Heart left ventricle (tissue), 16 donors: ENCODE measurements at regions not wholly inside any gene's neighbourhood (a gene's known extent, or its start where the extent isn't known, plus 50 kb on each side); places are given as distances from the start of the nearest gene placed in this dataset.

Source experiments
- ATAC-seq, 4 donors: fragments of 200-7000 bp; cut with Tn5 transposase; one replicate each; pipeline ENCODE4 v1.9.1; 2020 to 2022; ENCODE audit warnings: moderate library complexity in 4 of 4, mild to moderate bottlenecking in 3 of 4, moderate number of reproducible peaks in 1 of 4
- DNase-seq, 5 donors: peaks; one replicate each; pipeline ENCODE4 v3.0.0-alpha.2; 2020
- H3K27ac ChIP-seq, 12 donors: fragments of 200-600 bp; sonication (generic) in 4 of 12; one replicate each; pipeline versions ENCODE4 v1.5.0 to v1.8.0; 2016 to 2022; ENCODE audit warnings: mild to moderate bottlenecking in 2 of 12
- H3K27me3 ChIP-seq, 9 donors: fragments of 200-600 bp; sonication (generic) in 2 of 9; one replicate each; pipeline versions ENCODE4 v1.5.1 to v1.8.0; 2016 to 2022; ENCODE audit warnings: mild to moderate bottlenecking in 3 of 9
- H3K36me3 ChIP-seq, 9 donors: fragments of 200-600 bp; sonication (generic) in 2 of 9; one replicate each; pipeline versions ENCODE4 v1.5.0 to v1.8.0; 2018 to 2022; ENCODE audit warnings: mild to moderate bottlenecking in 2 of 9
- H3K4me1 ChIP-seq, 12 donors: fragments of 200-600 bp; sonication (generic) in 4 of 12; one replicate each; pipeline versions ENCODE4 v1.5.0 to v1.8.0; 2016 to 2022; ENCODE audit warnings: mild to moderate bottlenecking in 3 of 12
- H3K4me3 ChIP-seq, 12 donors: fragments of 200-600 bp; sonication (generic) in 4 of 12; one replicate each; pipeline versions ENCODE4 v1.5.0 to v1.8.0; 2017 to 2022; ENCODE audit warnings: mild to moderate bottlenecking in 9 of 12, moderate library complexity in 4 of 12
- H3K9me3 ChIP-seq, 12 donors: fragments of 200-600 bp; sonication (generic) in 4 of 12; one replicate each; pipeline versions ENCODE4 v1.5.0 to v1.8.0; 2016 to 2022; ENCODE audit warnings: mild to moderate bottlenecking in 1 of 12
- POLR2A ChIP-seq, 2 donors: fragments of 450-650 bp; IDR thresholded peaks; one replicate each; pipeline ENCODE4 v1.6.1; 2017; ENCODE audit warnings: antibody characterized with exemption in 2 of 2, mild to moderate bottlenecking in 2 of 2, moderate library complexity in 2 of 2
- WGBS, 4 donors: extraction: QIAGEN DNeasy Blood & Tissue Kit in 2 of 4; methylation state at CpG; one replicate each; pipeline versions ENCODE4 v1.1.5 to v1.1.7; 2013 to 2018; 5-methylcytosine and 5-hydroxymethylcytosine counted together
- intact Hi-C, 10 donors: fragments of 100-400 bp; cut with DNase I; formaldehyde crosslinking; loops; one replicate each; pipeline versions ENCODE4 v1.11.1 to v1.14.2; 2022
- TF ChIP-seq, protein P1 (sequence below), 12 donors: fragments of 200-600 bp; sonication (generic) in 4 of 12; IDR thresholded peaks; one replicate each; pipeline versions ENCODE4 v1.5.0 to v1.8.0; 2018 to 2022; ENCODE audit warnings: antibody characterized with exemption in 12 of 12, mild to moderate bottlenecking in 5 of 12
- donor health status: ischemic (EF 13 %, LVEDD 7.1; RV severe dilation, severe dysfunction).
- donor health status: healthy with polysubstance abuse.
- donor health status: DM: no; HTN: yes; CAD: no.
- donor health status: DM: no; HTN: no; CAD: no.
- donor health status: ischemic (EF 25% LVEDD 6.9; RV normal size, moderate dysfunction).
- donor health status: ischemic (EF 25% LVEDD 5.7; RV mildly dilated, moderate dysfunction).
- donor health status: healthy.
- donor health status: DM: yes; HTN: yes; CAD: no.
- donor health status: ischemic (EF 35%, LVEDD 5.7; RV mildly dilated, moderate dysfunction).
- donor health status: nonischemic (EF 11% LVEDD 7.7; RV severe dilation, severe dysfunction).
- donor health status: DM: yes; HTN: yes; CAD: no.
- donor health status: PGD.
- donor health status: ischemic (EF 29% LVEDD 5.4; RV normal size, mild dysfunction).
- donor health status: nonischemic (EF 23%, LVEDD 6.1; RV moderate dilation, normal function).

GRCh38 chr9:88641456-88642240 lies 106.7 kb downstream of the NXNL2 start:
- Histone ChIP-seq H3K27me3 (no peaks in the 10 kb centered on the region), H3K36me3 (no peaks in the 10 kb centered on the region), H3K4me3 (no peak overlapping the region), H3K9me3 (peaks cover 0 to 20% (median 2%) of the 10 kb centered on the region in 12 donors), H3K27ac (no peak overlapping the region), H3K4me1 (peaks cover 0 to 9% (median 0%) of the 10 kb centered on the region in 12 donors)
- ATAC-seq (no peak), DNase-seq (no peak)
- intact Hi-C loops = loop anchor here in 1 of 10 donors (10.0 kb wide), 1 partner anchor 57 kb away; no protein-coding TSS in a partner anchor
- TF ChIP-seq, protein P1, sequence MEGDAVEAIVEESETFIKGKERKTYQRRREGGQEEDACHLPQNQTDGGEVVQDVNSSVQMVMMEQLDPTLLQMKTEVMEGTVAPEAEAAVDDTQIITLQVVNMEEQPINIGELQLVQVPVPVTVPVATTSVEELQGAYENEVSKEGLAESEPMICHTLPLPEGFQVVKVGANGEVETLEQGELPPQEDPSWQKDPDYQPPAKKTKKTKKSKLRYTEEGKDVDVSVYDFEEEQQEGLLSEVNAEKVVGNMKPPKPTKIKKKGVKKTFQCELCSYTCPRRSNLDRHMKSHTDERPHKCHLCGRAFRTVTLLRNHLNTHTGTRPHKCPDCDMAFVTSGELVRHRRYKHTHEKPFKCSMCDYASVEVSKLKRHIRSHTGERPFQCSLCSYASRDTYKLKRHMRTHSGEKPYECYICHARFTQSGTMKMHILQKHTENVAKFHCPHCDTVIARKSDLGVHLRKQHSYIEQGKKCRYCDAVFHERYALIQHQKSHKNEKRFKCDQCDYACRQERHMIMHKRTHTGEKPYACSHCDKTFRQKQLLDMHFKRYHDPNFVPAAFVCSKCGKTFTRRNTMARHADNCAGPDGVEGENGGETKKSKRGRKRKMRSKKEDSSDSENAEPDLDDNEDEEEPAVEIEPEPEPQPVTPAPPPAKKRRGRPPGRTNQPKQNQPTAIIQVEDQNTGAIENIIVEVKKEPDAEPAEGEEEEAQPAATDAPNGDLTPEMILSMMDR (IDR thresholded peaks at IDR 0.05) = no peak
- no peak for TF ChIP-seq POLR2A (IDR thresholded peaks at IDR 0.05)
- 69 to 83% (median 78%) methylated on average over 4 of the region's 4 CpGs for WGBS, 4 donors

DNA sequence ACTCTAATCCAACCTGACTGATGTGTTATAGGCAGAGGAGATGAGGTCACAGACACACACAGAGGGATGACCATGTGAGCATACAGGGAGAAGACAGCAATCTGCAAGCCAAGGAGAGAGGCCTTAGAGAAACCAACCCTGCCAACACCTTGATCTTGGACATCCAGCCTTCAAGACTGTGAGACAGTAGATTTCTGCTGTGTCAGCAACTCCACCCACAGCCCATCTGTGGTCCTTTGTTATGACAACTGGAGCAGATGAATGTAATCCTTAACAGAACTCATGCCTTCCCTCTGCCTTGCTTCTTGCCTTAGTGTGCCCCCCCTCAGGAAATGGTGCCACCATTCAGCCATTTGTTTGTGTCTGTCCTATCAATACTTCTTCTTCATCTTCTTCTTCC lies 107.4 kb downstream of the NXNL2 start:
- intact Hi-C loops = loop anchor here in 1 of 10 donors (10.0 kb wide), 1 partner anchor 58 kb away; no protein-coding TSS in a partner anchor
- ATAC-seq (no peak), DNase-seq (no peak)
- Histone ChIP-seq H3K9me3 (peaks cover 0 to 13% (median 1%) of the 10 kb centered on the region in 12 donors), H3K4me1 (peaks cover 0 to 9% (median 0%) of the 10 kb centered on the region in 12 donors), H3K4me3 (no peak overlapping the region), H3K27me3 (no peaks in the 10 kb centered on the region), H3K36me3 (no peaks in the 10 kb centered on the region), H3K27ac (no peak overlapping the region)
- no peak for TF ChIP-seq POLR2A (IDR thresholded peaks at IDR 0.05)
- TF ChIP-seq, protein P1 (IDR thresholded peaks at IDR 0.05) = no peak

DNA sequence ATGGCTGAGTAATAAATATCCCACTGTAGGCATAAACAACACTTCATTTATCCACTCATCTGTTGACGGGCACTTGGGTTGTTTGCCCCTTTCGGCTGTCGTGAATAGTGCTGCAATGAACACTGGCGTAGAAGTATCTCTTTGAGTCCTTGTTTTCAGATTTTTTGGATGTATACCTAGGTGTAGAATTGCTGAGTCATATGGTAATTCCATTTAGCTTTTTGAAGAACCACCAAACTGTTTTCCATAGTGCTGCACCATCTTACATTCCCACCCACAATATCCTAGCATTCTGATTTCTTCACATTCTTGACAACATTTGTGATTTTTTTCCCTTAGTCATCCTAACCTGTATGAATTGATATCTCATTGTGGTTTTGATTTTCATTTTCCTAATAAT lies 109.0 kb downstream of the NXNL2 start:
- no peak for DNase-seq
- H3K4me3 ChIP-seq = no peak overlapping the region
- H3K4me1 ChIP-seq = peaks cover 0 to 9% (median 0%) of the 10 kb centered on the region in 12 donors
- intact Hi-C loops = loop anchor here in 1 of 10 donors (10.0 kb wide), 1 partner anchor 59 kb away; no protein-coding TSS in a partner anchor
- 79 to 88% (median 83%) methylated on average over 4 of the region's 4 CpGs for WGBS, 4 donors
- no peak for TF ChIP-seq POLR2A (IDR thresholded peaks at IDR 0.05)
- TF ChIP-seq, protein P1 (IDR thresholded peaks at IDR 0.05) = no peak
- no peaks in the 10 kb centered on the region for H3K27me3 ChIP-seq
- peaks cover 0 to 12% (median 0%) of the 10 kb centered on the region in 12 donors for H3K9me3 ChIP-seq
- H3K27ac ChIP-seq = no peak overlapping the region
- no peaks in the 10 kb centered on the region for H3K36me3 ChIP-seq
- no peak for ATAC-seq

DNA sequence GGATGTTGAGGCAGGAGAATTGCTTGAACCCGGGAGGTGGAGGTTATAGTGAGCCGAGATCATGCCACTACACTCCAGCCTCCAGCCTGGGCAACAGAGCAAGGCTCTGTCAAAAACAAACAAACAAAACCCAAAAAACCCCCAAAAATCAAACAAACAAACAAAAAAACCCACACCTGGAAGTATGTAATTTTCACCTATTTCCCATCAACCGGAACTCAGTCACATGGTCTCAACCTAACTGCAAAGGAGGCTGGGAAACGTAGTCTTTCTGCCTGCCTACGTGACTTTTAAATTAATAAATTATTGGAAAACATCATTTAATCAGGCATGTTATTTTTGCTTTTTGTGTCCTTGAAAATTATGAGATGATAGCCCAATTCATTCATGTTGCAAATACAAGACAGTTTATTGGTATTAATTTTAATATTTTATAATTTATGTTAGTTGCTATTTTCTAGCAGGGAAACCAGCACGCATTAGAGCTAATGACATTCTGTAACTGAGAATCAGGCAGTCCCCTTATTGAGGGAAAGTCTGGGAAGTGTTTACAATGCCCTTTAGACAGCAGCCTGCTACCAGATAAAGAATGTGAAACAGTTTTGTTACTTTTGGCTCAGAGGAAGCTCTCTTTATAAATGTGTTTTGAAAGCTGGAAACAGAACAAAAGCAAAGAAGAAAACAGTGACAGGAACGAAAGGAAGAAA lies 110.3 kb downstream of the NXNL2 start:
- no peaks in the 10 kb centered on the region for H3K27me3 ChIP-seq
- no peaks in the 10 kb centered on the region for H3K36me3 ChIP-seq
- no peak for DNase-seq
- ATAC-seq = no peak
- 69 to 80% (median 76%) methylated on average over 7 of the region's 7 CpGs for WGBS, 4 donors
- peaks cover 0 to 16% (median 0%) of the 10 kb centered on the region in 12 donors for H3K9me3 ChIP-seq
- no peak overlapping the region for H3K4me3 ChIP-seq
- TF ChIP-seq, protein P1 (IDR thresholded peaks at IDR 0.05) = no peak
- TF ChIP-seq POLR2A (IDR thresholded peaks at IDR 0.05) = no peak
- intact Hi-C loops = loop anchor here in 1 of 10 donors (10.0 kb wide), 1 partner anchor 61 kb away; no protein-coding TSS in a partner anchor
- peak overlapping the region in 3 of 12 donors; percentile 8 to 40 (median 12) for H3K27ac ChIP-seq
- peaks cover 0 to 9% (median 0%) of the 10 kb centered on the region in 12 donors for H3K4me1 ChIP-seq
